IPS DF 4.7 (cell line): ENCODE measurements at regions not wholly inside any gene's neighbourhood (a gene's known extent, or its start where the extent isn't known, plus 50 kb on each side); places are given as distances from the start of the nearest gene placed in this dataset.
"Not testable (repeated sequence)": the region's sequence is repeated elsewhere in the genome, so short reads cannot be mapped to it uniquely, and the experiment has no call there.

Experiments used
- DNase-seq: peaks from one replicate; pipeline ENCODE4 v3.0.0-alpha.2; 2013; ENCODE audit warnings: low spot score; ENCODE audit errors: extremely low read depth

DNA sequence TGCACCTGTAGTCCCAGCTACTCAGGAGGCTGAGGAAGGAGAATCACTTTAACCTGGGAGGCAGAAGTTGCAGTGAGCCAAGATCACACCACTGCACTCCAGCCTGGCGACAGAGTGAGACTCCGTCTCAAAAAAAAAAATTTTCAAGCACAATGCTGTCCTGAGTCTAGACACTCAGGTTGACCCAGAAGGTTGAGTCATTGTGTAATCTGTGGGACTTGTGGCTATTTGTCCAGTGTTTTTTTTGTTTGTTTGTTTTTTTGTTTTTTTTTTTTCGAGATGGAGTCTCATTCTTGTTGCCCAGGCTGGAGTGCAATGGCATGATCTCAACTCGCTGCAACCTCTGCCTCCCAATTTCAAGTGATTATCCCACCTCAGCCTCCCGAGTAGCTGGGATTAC, 74.3 kb upstream of the SOX13 start:
- DNase-seq, result not testable (repeated sequence)

DNA sequence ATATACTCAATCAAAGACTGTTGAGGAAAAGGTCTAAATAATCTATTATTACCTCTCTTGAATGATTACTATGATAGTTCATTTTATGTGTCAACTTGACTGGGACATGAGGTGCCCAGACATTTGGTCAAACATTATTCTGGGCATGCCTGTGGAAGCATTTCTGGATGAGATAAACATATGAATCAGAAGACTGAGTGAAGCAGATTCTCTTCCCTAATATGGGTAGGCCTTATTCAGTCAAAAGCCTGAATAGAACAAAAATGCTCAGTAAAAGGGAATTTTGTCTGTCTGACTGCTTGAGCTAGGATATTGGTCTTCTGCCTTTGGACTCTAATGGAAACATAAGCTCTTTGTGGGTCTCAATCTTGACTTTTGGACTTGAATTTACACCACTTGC, 73.3 kb upstream of the SOX13 start:
- DNase-seq, result no peak

- no peak for DNase-seq
Observed at GRCh38 chr1:204001166-204001901, 71.6 kb upstream of the SOX13 start.

DNA sequence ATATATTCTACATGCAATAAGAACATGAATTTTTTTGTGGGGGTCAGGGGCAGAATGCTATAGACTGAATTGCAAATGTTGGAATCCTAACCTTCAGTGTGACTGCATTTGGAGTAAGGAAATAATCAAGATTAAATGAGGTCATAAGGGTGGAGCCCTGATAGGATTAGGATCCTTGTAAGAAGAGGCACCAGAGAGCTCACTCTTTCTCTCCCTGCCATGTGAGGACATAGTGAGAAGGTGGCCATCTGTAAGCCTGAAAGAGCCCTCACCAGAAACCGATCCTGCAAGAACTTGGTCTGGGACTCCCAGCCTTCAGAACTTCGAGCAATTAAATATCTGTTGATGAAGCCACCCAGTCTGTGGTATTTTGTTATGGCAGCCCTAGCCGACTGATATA, 70.3 kb upstream of the SOX13 start:
- no peak for DNase-seq

DNA sequence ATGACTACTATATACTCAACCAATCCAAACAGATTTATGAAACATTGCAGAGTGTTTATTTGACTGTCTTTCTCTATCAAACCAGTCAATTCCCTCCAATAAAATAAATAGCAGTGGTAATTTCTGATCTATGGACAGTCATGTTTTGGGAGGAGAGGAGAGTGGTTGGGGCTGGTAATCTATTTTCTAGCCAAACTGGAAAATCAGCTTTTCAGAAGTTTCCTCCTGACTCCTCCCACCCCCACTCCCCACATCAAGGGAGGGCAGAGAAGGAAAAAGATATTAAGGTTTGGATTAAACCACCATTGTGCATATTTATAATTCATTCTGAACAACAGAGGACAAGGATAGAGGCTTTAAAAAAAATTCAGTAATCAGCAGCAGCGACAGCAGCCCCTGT, 69.4 kb upstream of the SOX13 start:
- DNase-seq, result no peak

DNA sequence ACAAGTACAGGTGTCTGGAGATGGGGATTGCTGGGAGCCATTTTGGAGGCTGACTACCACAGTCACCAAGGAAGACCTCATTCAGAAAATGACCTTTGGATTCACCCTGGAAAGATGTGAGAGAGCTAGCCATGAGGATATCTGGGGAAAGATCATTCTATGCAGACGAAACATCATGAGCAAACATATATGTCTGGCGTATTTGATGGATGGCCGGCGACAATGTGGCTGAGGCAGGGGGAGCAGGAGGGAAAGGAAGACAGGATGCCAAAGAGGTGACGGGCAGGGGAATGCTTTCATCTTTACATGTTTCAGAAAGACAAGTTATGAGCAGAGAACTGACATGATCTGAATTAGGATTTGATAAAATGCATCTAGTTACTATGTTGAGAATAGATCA, 61.5 kb upstream of the SOX13 start:
- DNase-seq, result no peak

DNA sequence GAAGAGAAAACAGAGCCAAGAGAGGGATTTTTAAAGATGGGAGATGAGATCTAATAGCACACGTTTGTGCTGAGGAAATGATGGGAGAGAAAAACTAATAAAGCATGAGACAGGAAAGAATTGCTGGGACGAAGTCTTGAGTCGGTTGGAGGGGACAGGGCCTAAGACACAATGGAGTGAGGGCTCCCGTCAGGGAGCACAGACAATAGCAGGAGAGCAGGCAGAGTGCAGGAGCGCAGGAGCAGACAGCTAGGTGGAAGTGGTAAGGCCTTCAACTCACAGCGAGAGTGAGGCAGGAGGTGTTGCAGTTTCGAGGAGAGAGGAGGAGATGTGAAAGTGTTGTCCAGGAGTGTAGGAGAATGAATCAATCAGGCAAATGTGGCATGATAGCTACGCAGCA, 59.9 kb upstream of the SOX13 start:
- DNase-seq, result no peak

- DNase-seq, result no peak
Observed at GRCh38 chr1:204014336-204014735, 58.6 kb upstream of the SOX13 start.

DNA sequence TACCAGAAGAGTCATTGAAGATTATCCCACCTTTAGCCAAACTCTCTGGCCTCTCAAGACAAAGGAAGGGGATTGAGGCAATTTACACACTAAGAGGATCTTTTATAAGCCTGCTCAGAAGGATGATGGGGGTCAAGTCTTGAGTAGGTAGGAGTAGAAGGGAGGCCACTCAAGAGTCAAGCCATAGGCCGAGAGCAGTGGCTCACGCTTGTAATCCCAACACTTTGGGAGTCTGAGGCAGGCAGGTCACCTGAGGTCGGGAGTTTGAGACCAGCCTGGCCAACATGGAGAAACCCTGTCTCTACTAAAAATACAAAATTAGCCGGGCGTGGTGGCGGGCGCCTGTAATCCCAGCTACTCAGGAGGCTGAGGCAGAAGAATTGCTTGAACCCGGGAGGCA, 58.0 kb upstream of the SOX13 start:
- not testable (repeated sequence) for DNase-seq

GRCh38 chr1:204017032-204017431, 55.9 kb upstream of the SOX13 start:
- no peak for DNase-seq

- no peak for DNase-seq
Observed at GRCh38 chr1:204018460-204018859, 54.5 kb upstream of the SOX13 start.
